GM12865 (cell line): ENCODE measurements at regions not wholly inside any gene's neighbourhood (a gene's known extent, or its start where the extent isn't known, plus 50 kb on each side); places are given as distances from the start of the nearest gene placed in this dataset.

Experiments used
- DNase-seq: peaks from one replicate; pipeline ENCODE4 v3.0.0; 2010; ENCODE audit warnings: low read depth
- H3K4me3 ChIP-seq: 2 replicates; pipeline ENCODE4 v1.5.1; 2011; ENCODE audit warnings: mild to moderate bottlenecking, low read depth, low read length, control low read depth
- CTCF ChIP-seq: IDR thresholded peaks from 2 replicates; pipeline ENCODE4 v1.5.1; 2011; ENCODE audit warnings: low read length, control low read depth, low read depth, inconsistent platforms; ENCODE audit not compliant: insufficient read depth; ENCODE audit errors: missing control alignments

DNA sequence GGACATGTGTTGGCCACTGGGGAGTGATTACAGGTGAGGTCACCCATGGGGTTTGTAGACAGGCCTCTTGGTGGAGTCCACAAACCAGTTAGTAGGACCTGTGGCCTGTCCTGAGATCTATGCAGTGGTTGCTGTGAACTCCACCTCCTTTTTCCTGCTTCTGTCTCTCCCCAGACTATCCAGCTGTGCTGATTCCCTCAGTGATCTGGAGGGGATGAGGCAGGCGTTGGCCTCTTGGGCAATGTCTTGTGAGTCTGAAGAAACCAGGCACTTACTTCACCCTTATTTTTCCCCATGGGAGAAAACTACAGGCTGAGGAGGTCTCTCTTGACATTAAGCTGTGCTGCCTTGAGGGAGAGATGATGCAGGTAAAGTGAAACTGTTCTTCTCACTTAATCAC lies 257.2 kb upstream of the PRICKLE1 start:
- no peak for TF ChIP-seq CTCF
- H3K4me3 ChIP-seq = no peak overlapping the region
- no peak for DNase-seq

- DNase-seq = no peak
- TF ChIP-seq CTCF = no peak
- H3K4me3 ChIP-seq = no peak overlapping the region
Measured at GRCh38 chr12:42834062-42834461, 244.5 kb upstream of the PRICKLE1 start.

- H3K4me3 ChIP-seq = no peak overlapping the region
- no peak for DNase-seq
- no peak for TF ChIP-seq CTCF
Measured at GRCh38 chr12:42828836-42829235, 239.3 kb upstream of the PRICKLE1 start.

GRCh38 chr12:42824327-42824726 lies 234.8 kb upstream of the PRICKLE1 start:
- H3K4me3 ChIP-seq = no peak overlapping the region
- no peak for DNase-seq
- no peak for TF ChIP-seq CTCF

DNA sequence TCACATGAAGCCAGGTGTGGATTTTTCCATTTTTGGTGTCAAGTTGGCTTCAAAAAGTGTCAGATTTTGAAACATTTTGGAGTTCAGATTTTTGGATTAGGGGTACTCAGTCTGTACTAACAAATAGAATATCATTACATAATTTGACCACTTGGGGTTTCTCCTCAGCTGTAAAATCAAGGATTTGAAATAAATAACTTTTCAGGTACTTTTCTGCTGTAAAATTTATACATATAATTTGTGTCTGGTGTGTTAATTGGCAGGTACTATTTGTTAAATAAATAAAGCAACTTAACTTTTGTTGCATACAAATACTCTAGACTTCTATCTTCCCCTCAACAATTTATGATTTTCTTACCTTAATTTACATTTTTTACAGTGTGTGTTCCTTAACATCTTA lies 234.1 kb upstream of the PRICKLE1 start:
- no peak for DNase-seq

DNA sequence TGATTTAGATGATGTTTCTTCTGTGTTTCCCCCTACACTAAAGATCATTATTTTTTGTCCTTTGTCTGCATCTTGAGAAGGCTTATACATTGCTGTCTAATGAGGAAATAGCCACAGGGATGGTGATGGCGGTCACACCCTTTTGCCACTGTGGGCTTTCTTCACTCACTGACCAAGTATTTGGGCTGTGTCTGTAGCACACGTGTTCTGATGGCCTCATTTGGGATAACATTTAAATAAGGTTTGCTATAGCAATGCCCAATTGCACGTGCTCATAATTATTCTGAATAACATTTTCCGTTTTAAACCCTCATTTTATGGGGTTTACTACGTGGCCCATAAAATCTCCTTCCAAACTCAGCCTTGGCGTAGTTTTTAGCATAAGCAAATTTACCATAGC lies 230.3 kb upstream of the PRICKLE1 start:
- H3K4me3 ChIP-seq = no peak overlapping the region
- TF ChIP-seq CTCF = no peak
- no peak for DNase-seq

More for the DNA sequence above, 234.1 kb upstream of the PRICKLE1 start:
- no peak overlapping the region for H3K4me3 ChIP-seq
- no peak for TF ChIP-seq CTCF

DNA sequence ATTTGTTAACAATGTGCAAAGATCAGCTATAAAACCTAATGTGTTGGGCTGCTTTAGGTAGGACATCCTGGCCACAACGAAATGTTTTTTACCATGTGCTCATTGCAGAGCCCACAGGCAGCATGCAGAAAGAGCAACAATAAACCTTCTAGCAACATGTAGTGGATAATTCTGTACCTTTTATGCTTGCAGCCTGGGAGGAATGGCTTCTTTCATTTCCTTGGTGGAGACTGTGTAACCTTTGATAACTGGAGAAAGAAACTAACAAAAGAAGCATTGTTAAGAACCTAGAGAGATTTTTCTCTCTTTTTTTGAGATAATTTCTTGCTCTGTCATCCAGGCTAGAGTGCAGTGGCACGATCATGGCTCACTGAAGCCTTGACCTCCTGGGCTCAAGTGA lies 225.5 kb upstream of the PRICKLE1 start:
- DNase-seq = no peak
- no peak overlapping the region for H3K4me3 ChIP-seq
- TF ChIP-seq CTCF = no peak
